Esophagus (tissue), 2 donors: ENCODE measurements at regions not wholly inside any gene's neighbourhood (a gene's known extent, or its start where the extent isn't known, plus 50 kb on each side); places are given as distances from the start of the nearest gene placed in this dataset.
"Not testable (repeated sequence)": the region's sequence is repeated elsewhere in the genome, so short reads cannot be mapped to it uniquely, and the experiment has no call there.

Experiments
- H3K27ac ChIP-seq, 2 donors: one replicate each; pipeline ENCODE4 v1.5.1; 2013; ENCODE audit warnings: low read depth in 2 of 2, mild to moderate bottlenecking in 2 of 2, inconsistent platforms in 1 of 2, low read length in 1 of 2, moderate library complexity in 1 of 2
- H3K27me3 ChIP-seq, 2 donors: one replicate each; pipeline ENCODE4 v1.6.1; 2013; ENCODE audit warnings: low read length in 2 of 2, control low read depth in 1 of 2, mild to moderate bottlenecking in 1 of 2; ENCODE audit not compliant: insufficient read depth in 2 of 2, control insufficient read depth in 1 of 2
- H3K36me3 ChIP-seq, 2 donors: one replicate each; pipeline ENCODE4 v1.6.1; 2013; ENCODE audit warnings: low read length in 1 of 2; ENCODE audit not compliant: control insufficient read depth in 2 of 2, insufficient read depth in 2 of 2
- H3K4me1 ChIP-seq, 2 donors: one replicate each; pipeline ENCODE4 v1.6.1; 2013; ENCODE audit warnings: low read length in 1 of 2; ENCODE audit not compliant: control insufficient read depth in 2 of 2, insufficient read depth in 2 of 2
- H3K4me3 ChIP-seq, 2 donors: one replicate each; pipeline ENCODE4 v1.5.1; 2013; ENCODE audit warnings: low read length in 2 of 2, mild to moderate bottlenecking in 2 of 2, low read depth in 1 of 2, moderate library complexity in 1 of 2
- H3K9me3 ChIP-seq, 2 donors: one replicate each; pipeline ENCODE4 v1.6.1; 2013; ENCODE audit warnings: mild to moderate bottlenecking in 2 of 2, low read depth in 1 of 2, low read length in 1 of 2, moderate library complexity in 1 of 2; ENCODE audit not compliant: control insufficient read depth in 2 of 2, insufficient read depth in 1 of 2
- WGBS, 2 donors: extraction: QIAGEN DNeasy Blood & Tissue Kit; methylation state at CpG; one replicate each; pipeline ENCODE4 v1.1.7; 2013; 5-methylcytosine and 5-hydroxymethylcytosine counted together
- donor health status: healthy with polysubstance abuse.
- donor health status: Bipolar disorder and iron deficiency.

DNA sequence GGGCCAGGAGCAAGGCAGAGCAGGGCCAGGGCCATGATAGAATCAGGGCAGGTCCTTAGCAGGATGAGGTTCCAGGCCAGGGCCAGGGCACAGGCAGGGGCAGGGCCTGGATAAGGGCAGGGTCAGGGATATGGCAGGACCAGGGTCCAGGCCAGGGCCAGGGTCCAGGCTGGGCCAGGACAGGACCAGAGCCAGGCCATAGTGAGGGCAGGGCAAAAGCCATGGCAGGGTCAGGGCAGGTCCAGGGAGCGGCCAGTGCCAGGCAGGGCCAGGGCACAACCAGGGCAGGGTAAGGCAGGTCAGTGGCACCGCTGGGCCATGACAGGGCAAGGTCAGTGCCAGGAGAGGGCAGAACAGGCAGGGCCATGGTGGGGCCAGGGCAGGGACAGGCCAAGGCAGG is 152.2 kb downstream of the LIPI start:
- H3K36me3 ChIP-seq: peaks cover 0 to 9% of the 10 kb centered on the region in 2 donors
- peaks cover 0 to 34% of the 10 kb centered on the region in 2 donors for H3K4me1 ChIP-seq
- peak overlapping the region; percentile 83 for H3K27ac ChIP-seq
- no peaks in the 10 kb centered on the region for H3K27me3 ChIP-seq
- 90 to 97% methylated on average over 2 of the region's 2 CpGs for WGBS, 2 donors
- H3K4me3 ChIP-seq: no peak overlapping the region
- peaks cover 4 to 5% of the 10 kb centered on the region in 2 donors for H3K9me3 ChIP-seq

DNA sequence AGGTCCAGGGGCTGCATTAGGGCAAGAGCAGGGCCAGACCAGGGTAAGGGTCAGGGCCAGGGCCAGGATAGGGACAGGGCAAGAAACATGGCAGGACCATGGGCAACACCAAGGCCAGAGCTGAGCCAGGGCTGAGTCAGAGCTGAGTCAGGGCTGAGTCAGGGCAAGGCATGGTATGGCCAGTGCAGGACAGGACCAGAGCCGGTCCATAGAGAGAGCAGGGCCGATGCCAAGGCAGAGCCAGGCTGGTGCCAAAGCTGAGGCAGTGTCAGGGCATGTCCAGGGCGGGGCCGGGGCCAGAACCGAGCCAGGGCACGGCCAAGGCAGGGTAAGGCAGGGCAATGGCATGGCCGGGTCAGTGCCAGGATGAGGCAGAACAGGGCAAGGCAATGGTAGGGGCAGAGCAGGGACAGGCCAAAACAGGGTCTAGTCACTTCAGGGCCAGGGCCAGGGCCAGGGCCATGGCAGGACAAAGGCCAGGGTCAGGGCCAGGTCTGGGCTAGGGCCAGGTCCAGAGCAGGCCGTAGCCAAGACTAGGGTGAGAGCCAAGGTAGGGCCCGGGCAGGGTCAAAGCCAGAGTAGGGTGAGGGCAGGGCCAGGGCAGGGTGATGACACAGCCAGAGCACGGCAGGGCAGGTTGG is 152.8 kb downstream of the LIPI start:
- not testable (repeated sequence) for H3K36me3 ChIP-seq, H3K4me3 ChIP-seq, H3K27me3 ChIP-seq, H3K9me3 ChIP-seq
- Histone ChIP-seq H3K4me1 (peaks cover 0 to 34% of the 10 kb centered on the region in 2 donors), H3K27ac (peak overlapping the region; percentile 83 to 88)
- WGBS, 2 donors: 52 to 72% methylated on average over 10 of the region's 10 CpGs

GRCh38 chr21:14057313-14057712 is 153.4 kb downstream of the LIPI start:
- peaks cover 0 to 9% of the 10 kb centered on the region in 2 donors for H3K36me3 ChIP-seq
- H3K4me1 ChIP-seq: peaks cover 0 to 34% of the 10 kb centered on the region in 2 donors
- H3K27ac ChIP-seq: peak overlapping the region; percentile 81 to 88
- H3K27me3 ChIP-seq: no peaks in the 10 kb centered on the region
- WGBS, 2 donors: 71 to 98% methylated on average over 4 of the region's 4 CpGs
- no peak overlapping the region for H3K4me3 ChIP-seq
- H3K9me3 ChIP-seq: peaks cover 3 to 5% of the 10 kb centered on the region in 2 donors

DNA sequence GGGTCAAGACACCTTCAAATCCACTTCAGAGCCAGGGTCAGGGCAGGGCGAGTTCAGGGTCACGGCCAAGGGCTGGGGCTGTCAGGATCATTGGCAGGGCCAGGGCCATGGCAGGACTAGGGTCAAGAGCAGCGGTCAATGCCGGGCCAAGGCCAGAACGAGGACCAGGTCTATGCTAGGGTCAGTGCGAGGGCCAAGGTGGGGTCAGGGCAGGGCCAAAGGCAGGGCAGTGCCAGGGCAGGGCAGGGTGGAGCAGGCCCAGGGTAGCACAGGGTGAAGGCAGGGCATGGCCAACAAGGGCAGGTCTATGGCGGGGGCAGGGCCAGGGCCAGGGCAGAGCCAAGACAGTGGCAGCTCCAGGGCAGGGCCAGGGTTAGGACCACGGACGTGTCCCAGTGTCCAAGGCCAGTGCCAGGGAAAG is 154.0 kb downstream of the LIPI start:
- Histone ChIP-seq H3K4me1 (peaks cover 0 to 34% of the 10 kb centered on the region in 2 donors), H3K27ac (peak overlapping the region; percentile 66 to 81), H3K27me3 (no peaks in the 10 kb centered on the region), H3K4me3 (no peak overlapping the region), H3K9me3 (peaks cover 3 to 5% of the 10 kb centered on the region in 2 donors), H3K36me3 (peaks cover 0 to 9% of the 10 kb centered on the region in 2 donors)
- 89 to 97% methylated on average over 9 of the region's 9 CpGs for WGBS, 2 donors

DNA sequence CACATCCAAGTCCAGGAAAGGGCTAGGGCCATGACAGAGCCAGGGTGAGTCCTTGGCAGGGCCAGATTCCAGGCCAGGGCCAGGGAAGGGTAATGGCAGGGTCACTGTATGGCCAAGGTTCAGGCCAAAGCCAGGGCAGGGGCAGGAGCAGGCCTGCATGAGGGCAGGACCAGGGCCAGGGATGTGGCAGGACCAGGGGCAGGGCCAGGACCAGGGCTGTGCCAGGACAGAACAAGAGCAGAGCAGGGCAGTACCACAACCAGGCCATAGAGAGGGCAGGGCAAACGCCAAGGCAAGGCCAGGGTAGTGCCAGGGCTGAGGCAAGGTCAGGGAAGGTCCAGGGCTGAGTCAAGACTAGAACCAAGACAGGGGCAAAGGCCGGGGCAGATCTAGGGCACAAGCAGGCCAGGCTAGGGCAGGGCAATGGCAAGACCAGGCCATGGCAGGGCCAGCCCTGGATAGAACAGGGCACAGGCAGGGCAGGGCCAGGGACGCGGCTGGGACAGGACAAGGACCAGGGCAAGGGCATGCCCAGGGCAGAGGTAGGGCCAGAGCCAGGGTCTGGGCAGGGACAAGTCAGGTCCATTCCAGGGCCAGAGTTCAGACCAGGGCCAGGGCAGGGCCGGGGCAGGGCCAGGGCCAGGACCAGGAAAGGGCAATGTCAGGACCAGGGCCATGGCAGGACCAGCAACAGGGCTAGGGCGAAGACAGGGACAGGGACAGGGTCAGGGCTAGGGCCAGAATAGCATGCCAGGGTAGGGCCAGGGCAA is 154.8 kb downstream of the LIPI start:
- H3K36me3 ChIP-seq, H3K4me3 ChIP-seq, H3K9me3 ChIP-seq, H3K27me3 ChIP-seq: not testable (repeated sequence)
- H3K4me1 ChIP-seq: peaks cover 0 to 34% of the 10 kb centered on the region in 2 donors
- peak overlapping the region; percentile 81 to 82 for H3K27ac ChIP-seq
- 89 to 94% methylated on average over 6 of the region's 6 CpGs for WGBS, 2 donors

- Histone ChIP-seq H3K27me3 (no peaks in the 10 kb centered on the region), H3K4me1 (peaks cover 0 to 34% of the 10 kb centered on the region in 2 donors), H3K9me3 (peaks cover 3 to 5% of the 10 kb centered on the region in 2 donors), H3K4me3 (no peak overlapping the region), H3K36me3 (peaks cover 0 to 9% of the 10 kb centered on the region in 2 donors), H3K27ac (peak overlapping the region; percentile 31 to 34)
- 88% methylated on average over 3 of the region's 3 CpGs for WGBS, 2 donors
Observed at GRCh38 chr21:14054682-14055081, 156.1 kb downstream of the LIPI start.

GRCh38 chr21:14050121-14050520 is 160.6 kb downstream of the LIPI start:
- peaks cover 0 to 3% of the 10 kb centered on the region in 2 donors for H3K36me3 ChIP-seq
- H3K27ac ChIP-seq: no peak overlapping the region
- H3K9me3 ChIP-seq: no peaks in the 10 kb centered on the region
- peaks cover 0 to 3% of the 10 kb centered on the region in 2 donors for H3K4me1 ChIP-seq
- WGBS, 2 donors: 84 to 88% methylated on average over 1 of the region's 1 CpG
- no peak overlapping the region for H3K4me3 ChIP-seq
- no peaks in the 10 kb centered on the region for H3K27me3 ChIP-seq

GRCh38 chr21:14046401-14046800 is 164.4 kb downstream of the LIPI start:
- Histone ChIP-seq H3K4me1 (no peaks in the 10 kb centered on the region), H3K4me3 (no peak overlapping the region), H3K27ac (no peak overlapping the region), H3K27me3 (no peaks in the 10 kb centered on the region), H3K36me3 (no peaks in the 10 kb centered on the region), H3K9me3 (no peaks in the 10 kb centered on the region)

GRCh38 chr21:14040386-14040785 is 170.4 kb downstream of the LIPI start:
- Histone ChIP-seq H3K27ac (no peak overlapping the region), H3K9me3 (no peaks in the 10 kb centered on the region), H3K4me1 (no peaks in the 10 kb centered on the region), H3K36me3 (no peaks in the 10 kb centered on the region), H3K27me3 (no peaks in the 10 kb centered on the region), H3K4me3 (no peak overlapping the region)
- WGBS, 2 donors: 82 to 90% methylated on average over 2 of the region's 2 CpGs

- not testable (repeated sequence) for H3K27me3 ChIP-seq, H3K27ac ChIP-seq, H3K4me1 ChIP-seq, H3K36me3 ChIP-seq, H3K9me3 ChIP-seq
- 61 to 70% methylated on average over 2 of the region's 2 CpGs for WGBS, 2 donors
- peak overlapping the region in 1 of 2 donors; percentile 69 for H3K4me3 ChIP-seq
Observed at GRCh38 chr21:14028619-14029018, 182.1 kb downstream of the LIPI start.
